Choroid plexus epithelial cell (primary cell): ENCODE measurements at regions not wholly inside any gene's neighbourhood (a gene's known extent, or its start where the extent isn't known, plus 50 kb on each side); places are given as distances from the start of the nearest gene placed in this dataset.
A peak's percentile ranks its signal among the peaks of the same experiment; 100 is the strongest.

ENCODE experiments used
- DNase-seq: peaks from one replicate; pipeline ENCODE4 v3.0.0-alpha.2; 2010; ENCODE audit warnings: low read depth
- H3K4me3 ChIP-seq: 2 replicates; pipeline ENCODE4 v1.5.1; 2011; ENCODE audit warnings: low read depth, mild to moderate bottlenecking, control low read depth, low read length, moderate library complexity
- CTCF ChIP-seq: conservative IDR thresholded peaks from 2 replicates; pipeline ENCODE4 v1.5.1; 2011; ENCODE audit warnings: low read depth, mild to moderate bottlenecking, control low read depth, inconsistent platforms, low read length, moderate library complexity

DNA sequence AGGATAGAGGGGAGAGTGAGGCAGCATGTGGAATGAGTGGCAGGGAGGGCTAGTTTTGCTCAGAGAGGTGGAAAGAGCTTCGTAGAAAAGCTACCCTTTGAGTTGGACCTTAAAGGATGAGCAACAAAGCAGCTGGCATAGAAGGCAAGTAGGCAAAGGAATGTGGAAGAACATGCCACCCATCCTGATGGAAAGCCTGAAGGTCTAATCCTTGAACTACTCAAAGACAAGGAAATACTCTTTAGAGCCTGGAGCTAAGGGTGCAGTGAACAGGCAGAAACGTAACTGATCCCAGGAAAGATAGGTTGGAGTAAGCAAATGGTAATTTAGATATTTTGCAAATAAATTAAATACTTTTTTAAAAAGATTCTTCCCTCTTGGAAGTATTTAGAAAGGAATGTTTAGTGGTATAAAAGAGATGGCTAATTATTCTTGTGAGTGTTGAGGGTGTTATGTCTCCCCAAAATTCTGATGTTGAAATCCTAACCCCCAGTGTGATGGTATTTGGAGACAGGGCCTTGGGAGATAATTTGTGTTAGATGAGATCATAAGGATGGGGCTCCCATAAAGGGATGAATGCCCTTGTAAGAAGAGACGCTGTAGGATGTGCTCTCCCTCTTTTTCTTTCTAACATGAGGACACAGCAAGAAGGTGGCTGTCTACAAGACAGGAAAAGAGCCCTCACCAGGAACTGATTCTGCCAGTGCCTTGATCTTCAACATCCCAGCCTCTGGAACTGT is 308.1 kb upstream of the RUNX1 start:
- H3K4me3 ChIP-seq, result no peak overlapping the region
- DNase-seq, result no peak
- no peak for TF ChIP-seq CTCF

DNA sequence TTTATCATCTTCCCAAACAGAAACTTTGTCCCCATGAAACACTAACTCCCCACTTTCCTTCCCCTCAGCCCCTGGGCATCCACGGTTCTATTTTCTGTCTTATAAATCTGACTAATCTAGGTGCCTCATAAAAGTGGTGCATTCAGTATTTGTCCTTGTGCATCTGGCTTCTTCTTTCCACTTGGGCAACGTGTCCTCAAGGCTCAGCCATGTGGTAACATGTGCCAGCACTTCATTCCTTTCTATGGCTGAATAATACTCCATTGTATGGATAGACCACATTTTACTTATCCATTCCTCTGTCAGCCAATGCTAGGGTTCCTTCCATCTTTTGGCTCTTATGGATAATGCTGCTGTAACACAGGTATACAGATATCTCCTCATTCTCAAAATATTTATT is 305.0 kb upstream of the RUNX1 start:
- no peak overlapping the region for H3K4me3 ChIP-seq
- TF ChIP-seq CTCF, result no peak
- DNase-seq, result no peak

GRCh38 chr21:35352793-35353192 is 303.7 kb upstream of the RUNX1 start:
- no peak for TF ChIP-seq CTCF
- DNase-seq, result no peak
- H3K4me3 ChIP-seq, result no peak overlapping the region

DNA sequence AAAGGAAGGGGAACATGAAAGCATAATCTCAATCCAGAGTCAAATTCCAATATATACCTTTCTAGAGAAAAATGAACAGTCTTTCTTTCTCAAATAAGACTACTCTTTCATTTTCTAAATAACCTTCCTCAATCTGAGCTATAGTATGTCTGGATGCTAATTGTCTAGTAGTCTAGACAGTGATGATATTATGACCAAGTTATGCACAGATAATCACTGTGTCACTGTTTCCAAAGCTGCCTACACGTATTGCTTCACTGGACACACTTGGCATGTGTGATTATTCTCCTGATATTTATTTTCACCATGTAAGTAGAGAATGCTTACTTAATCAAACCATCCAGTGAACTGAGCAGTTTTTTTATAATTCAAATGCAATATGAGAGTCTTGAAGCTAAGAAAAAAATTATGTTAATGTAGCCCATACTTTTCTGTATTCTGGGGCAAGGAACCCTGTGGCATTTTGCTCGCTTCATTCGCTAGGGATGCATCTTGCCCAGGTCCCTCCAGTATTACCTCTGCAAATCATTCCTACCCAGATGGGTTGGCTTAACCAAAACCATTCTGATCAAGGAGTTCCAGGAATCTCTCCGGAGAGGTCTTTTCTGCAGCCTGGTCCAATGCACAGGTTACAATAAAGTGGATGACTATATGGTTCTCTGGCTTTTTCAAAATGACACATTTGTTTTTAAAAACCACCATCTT is 303.1 kb upstream of the RUNX1 start:
- TF ChIP-seq CTCF, result no peak
- peak; percentile 58 for DNase-seq

GRCh38 chr21:35351434-35351833 is 302.3 kb upstream of the RUNX1 start:
- DNase-seq, result peak; percentile 14
- no peak overlapping the region for H3K4me3 ChIP-seq
- TF ChIP-seq CTCF, result no peak

More for the DNA sequence above, 303.1 kb upstream of the RUNX1 start:
- no peak overlapping the region for H3K4me3 ChIP-seq

- TF ChIP-seq CTCF, result no peak
- DNase-seq, result peak; percentile 12
- H3K4me3 ChIP-seq, result no peak overlapping the region
These were observed 301.9 kb upstream of the RUNX1 start for GRCh38 chr21:35350965-35351364.
